SU-DHL-6 (cell line): ENCODE measurements at regions not wholly inside any gene's neighbourhood (a gene's known extent, or its start where the extent isn't known, plus 50 kb on each side); places are given as distances from the start of the nearest gene placed in this dataset.

Experiments used
- CTCF ChIP-seq: fragments of 200-600 bp; sonication (generic); IDR thresholded peaks from one replicate; pipeline ENCODE4 v1.5.1; 2017; ENCODE audit warnings: antibody characterized with exemption, mild to moderate bottlenecking, low read length, moderate library complexity; ENCODE audit not compliant: insufficient read depth, poor library complexity, severe bottlenecking
- EZH2phosphoT487 ChIP-seq: fragments of 200-600 bp; sonication (generic), shearing (Covaris generic); conservative IDR thresholded peaks from 2 replicates; pipeline ENCODE4 v1.6.1; 2018; ENCODE audit warnings: mild to moderate bottlenecking, antibody characterized with exemption, low read length, moderate library complexity, mixed read lengths

GRCh38 chr1:104172243-104172681 lies 422.6 kb downstream of the AMY1C start:
- TF ChIP-seq CTCF (no peak), EZH2phosphoT487 (no peak)
